Colonic mucosa (tissue), 4 donors: ENCODE measurements at regions not wholly inside any gene's neighbourhood (a gene's known extent, or its start where the extent isn't known, plus 50 kb on each side); places are given as distances from the start of the nearest gene placed in this dataset.

ENCODE experiments used
- DNase-seq: peaks from one replicate; pipeline ENCODE4 v3.0.0-alpha.2; 2020
- H3K27ac ChIP-seq: fragments of 200-600 bp; one replicate; pipeline ENCODE4 v1.8.0; 2021
- H3K27me3 ChIP-seq: fragments of 200-600 bp; one replicate; pipeline ENCODE4 v1.8.0; 2021
- H3K36me3 ChIP-seq: fragments of 200-600 bp; one replicate; pipeline ENCODE4 v1.8.0; 2021
- H3K4me1 ChIP-seq: fragments of 200-600 bp; one replicate; pipeline ENCODE4 v1.8.0; 2021; ENCODE audit warnings: mild to moderate bottlenecking
- H3K4me3 ChIP-seq: fragments of 200-600 bp; one replicate; pipeline ENCODE4 v1.8.0; 2021
- H3K9ac ChIP-seq, 2 donors: one replicate each; pipeline ENCODE4 v1.7.0; 2013; ENCODE audit warnings: control low read depth in 2 of 2, low read depth in 2 of 2, low read length in 2 of 2
- H3K9me3 ChIP-seq: fragments of 200-600 bp; one replicate; pipeline ENCODE4 v1.8.0; 2021
- intact Hi-C: fragments of 100-400 bp; cut with DNase I; formaldehyde crosslinking; loops from one replicate; pipeline ENCODE4 v1.14.1; 2022
- TF ChIP-seq, protein P1 (sequence below): fragments of 200-600 bp; IDR thresholded peaks from one replicate; pipeline ENCODE4 v1.8.0; 2022; ENCODE audit warnings: antibody characterized with exemption, mild to moderate bottlenecking
- donor health status: healthy.
- donor health status: DM: no; HTN: no; CAD: no.
- donor health status: DM: no; HTN: no; CAD: no.

DNA sequence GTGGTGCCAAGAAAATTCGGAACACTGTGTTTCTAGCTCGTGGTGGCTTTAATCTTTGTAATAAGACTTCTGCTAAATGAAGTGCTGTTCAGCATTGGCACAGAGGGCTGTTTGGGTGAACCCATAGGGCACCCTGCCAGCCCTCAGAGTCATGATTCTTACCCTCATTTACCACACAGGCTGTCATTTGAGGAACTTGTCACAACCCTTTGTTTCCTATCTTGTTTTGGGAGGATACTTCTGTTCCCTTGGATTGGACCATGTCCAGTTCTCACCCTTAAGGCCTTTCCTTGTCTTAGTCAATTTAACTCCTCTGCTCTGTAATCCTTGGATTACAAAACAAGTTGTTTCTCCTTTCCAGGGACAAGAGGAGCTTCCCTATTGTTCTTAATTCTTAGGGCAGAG, 225.7 kb downstream of the MTX2 start:
- intact Hi-C loops, result no loop called here
- Histone ChIP-seq H3K4me1 (no peaks in the 10 kb centered on the region), H3K9ac (no peak overlapping the region), H3K4me3 (no peak overlapping the region), H3K27me3 (no peaks in the 10 kb centered on the region), H3K27ac (no peak overlapping the region), H3K9me3 (no peaks in the 10 kb centered on the region), H3K36me3 (no peaks in the 10 kb centered on the region)
- no peak for DNase-seq
- TF ChIP-seq, protein P1, sequence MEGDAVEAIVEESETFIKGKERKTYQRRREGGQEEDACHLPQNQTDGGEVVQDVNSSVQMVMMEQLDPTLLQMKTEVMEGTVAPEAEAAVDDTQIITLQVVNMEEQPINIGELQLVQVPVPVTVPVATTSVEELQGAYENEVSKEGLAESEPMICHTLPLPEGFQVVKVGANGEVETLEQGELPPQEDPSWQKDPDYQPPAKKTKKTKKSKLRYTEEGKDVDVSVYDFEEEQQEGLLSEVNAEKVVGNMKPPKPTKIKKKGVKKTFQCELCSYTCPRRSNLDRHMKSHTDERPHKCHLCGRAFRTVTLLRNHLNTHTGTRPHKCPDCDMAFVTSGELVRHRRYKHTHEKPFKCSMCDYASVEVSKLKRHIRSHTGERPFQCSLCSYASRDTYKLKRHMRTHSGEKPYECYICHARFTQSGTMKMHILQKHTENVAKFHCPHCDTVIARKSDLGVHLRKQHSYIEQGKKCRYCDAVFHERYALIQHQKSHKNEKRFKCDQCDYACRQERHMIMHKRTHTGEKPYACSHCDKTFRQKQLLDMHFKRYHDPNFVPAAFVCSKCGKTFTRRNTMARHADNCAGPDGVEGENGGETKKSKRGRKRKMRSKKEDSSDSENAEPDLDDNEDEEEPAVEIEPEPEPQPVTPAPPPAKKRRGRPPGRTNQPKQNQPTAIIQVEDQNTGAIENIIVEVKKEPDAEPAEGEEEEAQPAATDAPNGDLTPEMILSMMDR, result no peak

DNA sequence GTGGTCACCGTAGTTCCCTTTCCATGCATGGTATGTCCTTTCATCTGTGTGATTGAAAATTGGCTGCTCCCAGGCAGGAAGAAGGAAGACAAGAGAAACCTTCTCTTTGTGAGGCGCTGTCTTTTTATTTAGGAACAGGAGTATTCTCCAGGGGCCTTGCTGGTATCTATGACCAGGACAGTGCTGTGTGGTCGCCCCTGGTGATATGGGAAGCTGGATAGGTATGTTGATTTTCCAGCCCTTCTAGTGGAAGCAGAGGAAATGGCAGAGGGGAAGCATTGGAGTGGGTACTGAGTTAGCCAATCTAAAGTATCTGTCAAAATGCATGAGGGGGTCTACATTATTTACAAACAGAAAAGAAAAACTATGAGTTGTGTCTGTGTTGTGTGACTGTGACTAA, 226.6 kb downstream of the MTX2 start:
- no peak for DNase-seq
- TF ChIP-seq, protein P1, result no peak
- H3K4me3 ChIP-seq, result no peak overlapping the region
- no peak overlapping the region for H3K27ac ChIP-seq
- no peaks in the 10 kb centered on the region for H3K27me3 ChIP-seq
- H3K9ac ChIP-seq, result no peak overlapping the region
- no peaks in the 10 kb centered on the region for H3K9me3 ChIP-seq
- no peaks in the 10 kb centered on the region for H3K36me3 ChIP-seq
- no peaks in the 10 kb centered on the region for H3K4me1 ChIP-seq
- intact Hi-C loops, result no loop called here

DNA sequence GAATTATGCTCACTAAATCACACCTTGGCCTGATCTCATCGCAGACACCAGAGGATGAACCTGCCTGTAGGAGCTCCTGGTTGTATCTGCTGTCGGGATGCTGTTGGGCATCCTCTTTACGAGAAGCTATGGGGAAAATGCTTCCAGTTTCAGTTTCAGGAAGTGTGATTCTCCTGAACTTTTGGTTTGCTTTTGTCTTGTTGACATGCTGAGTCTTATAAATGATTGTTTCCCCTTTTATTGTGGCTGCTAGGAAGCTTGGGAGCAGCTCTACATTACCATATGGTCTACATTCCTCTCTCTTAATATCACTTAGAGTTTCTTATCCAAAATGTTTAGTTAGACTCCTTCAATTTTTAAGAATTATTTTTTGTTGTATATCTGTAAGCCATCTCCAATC, 227.5 kb downstream of the MTX2 start:
- no peak overlapping the region for H3K27ac ChIP-seq
- no peaks in the 10 kb centered on the region for H3K9me3 ChIP-seq
- H3K27me3 ChIP-seq, result no peaks in the 10 kb centered on the region
- no peak overlapping the region for H3K4me3 ChIP-seq
- H3K36me3 ChIP-seq, result no peaks in the 10 kb centered on the region
- intact Hi-C loops, result no loop called here
- H3K4me1 ChIP-seq, result no peaks in the 10 kb centered on the region
- DNase-seq, result no peak
- no peak overlapping the region for H3K9ac ChIP-seq
- TF ChIP-seq, protein P1, result no peak

DNA sequence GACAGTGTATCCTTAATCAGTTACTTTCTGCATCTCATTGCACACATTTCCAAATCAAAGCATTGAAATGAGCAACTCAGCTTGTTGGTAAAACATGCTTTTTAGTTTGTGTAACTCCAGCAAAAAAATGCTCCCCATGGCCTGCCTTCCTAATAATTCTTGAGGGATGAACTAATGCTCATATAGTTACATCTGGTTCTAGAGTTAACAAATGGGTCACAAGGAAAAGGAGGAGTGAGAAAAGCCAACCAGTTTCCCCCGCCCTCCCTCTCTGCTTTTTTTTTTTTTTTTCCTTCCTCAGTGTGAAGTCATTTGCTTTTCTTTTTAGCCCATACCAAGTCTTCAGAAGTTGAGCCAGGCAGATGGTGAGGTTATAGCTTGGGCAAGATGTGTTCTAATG, 231.7 kb downstream of the MTX2 start:
- Histone ChIP-seq H3K4me3 (no peak overlapping the region), H3K4me1 (no peaks in the 10 kb centered on the region), H3K9me3 (no peaks in the 10 kb centered on the region), H3K27me3 (no peaks in the 10 kb centered on the region), H3K36me3 (no peaks in the 10 kb centered on the region), H3K9ac (no peak overlapping the region), H3K27ac (no peak overlapping the region)
- intact Hi-C loops, result no loop called here
- TF ChIP-seq, protein P1, result no peak
- no peak for DNase-seq

DNA sequence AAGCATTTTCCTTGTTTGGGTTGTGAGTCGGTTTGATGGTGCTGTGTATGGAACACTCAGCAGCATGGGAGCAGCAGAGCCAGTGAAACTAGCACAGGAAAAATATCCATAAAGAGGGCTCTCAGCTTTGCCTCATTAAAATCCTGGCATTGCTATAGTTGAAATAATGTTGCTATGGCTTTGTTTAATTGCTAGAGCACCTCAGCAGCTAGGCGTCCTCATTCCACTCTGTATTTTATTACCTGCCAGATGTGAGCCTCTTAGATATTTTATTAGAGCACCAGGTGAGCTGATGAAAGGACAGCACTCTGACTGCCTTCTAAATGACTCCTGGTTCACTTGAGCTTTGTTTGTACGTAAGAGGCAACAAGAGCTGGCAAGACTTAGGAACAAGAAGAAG, 232.4 kb downstream of the MTX2 start:
- Histone ChIP-seq H3K4me1 (no peaks in the 10 kb centered on the region), H3K9ac (no peak overlapping the region), H3K9me3 (no peaks in the 10 kb centered on the region), H3K4me3 (no peak overlapping the region), H3K27ac (no peak overlapping the region), H3K36me3 (no peaks in the 10 kb centered on the region), H3K27me3 (no peaks in the 10 kb centered on the region)
- TF ChIP-seq, protein P1, result no peak
- intact Hi-C loops, result no loop called here
- DNase-seq, result no peak

DNA sequence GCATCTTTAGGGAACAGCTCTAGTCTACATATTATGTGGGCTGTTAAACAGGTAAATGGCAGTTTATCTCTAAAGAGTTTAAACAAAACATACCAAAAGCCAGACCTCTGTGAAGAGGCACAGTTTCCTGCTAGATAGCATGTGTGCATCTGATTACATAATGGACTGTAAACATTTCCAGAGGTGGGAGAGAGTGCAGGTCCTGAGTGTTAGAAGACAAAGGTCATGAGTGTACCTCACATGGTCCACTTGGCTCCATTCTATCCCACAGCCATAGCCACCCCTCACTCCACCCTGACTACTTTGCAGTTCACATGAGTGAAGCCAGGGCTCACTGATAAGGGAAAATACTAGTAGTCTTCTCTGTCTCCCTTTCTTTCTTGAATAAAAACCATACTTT, 233.4 kb downstream of the MTX2 start:
- no peak for DNase-seq
- TF ChIP-seq, protein P1, result no peak
- Histone ChIP-seq H3K36me3 (no peaks in the 10 kb centered on the region), H3K27me3 (no peaks in the 10 kb centered on the region), H3K27ac (no peak overlapping the region), H3K4me1 (no peaks in the 10 kb centered on the region), H3K9me3 (no peaks in the 10 kb centered on the region), H3K4me3 (no peak overlapping the region), H3K9ac (no peak overlapping the region)
- intact Hi-C loops, result no loop called here
